Adrenal gland (tissue), 9 donors: ENCODE measurements at regions not wholly inside any gene's neighbourhood (a gene's known extent, or its start where the extent isn't known, plus 50 kb on each side); places are given as distances from the start of the nearest gene placed in this dataset.

Source experiments
- DNase-seq, 7 donors: peaks; one replicate each; pipeline ENCODE4 v3.0.0-alpha.2; 2019 to 2020
- H3K27ac ChIP-seq, 5 donors: fragments of 200-600 bp; sonication (generic) in 4 of 5; 1 replicate in 3 of 5; 2 replicates in 2 of 5; pipeline versions ENCODE4 v1.5.1 to v1.8.0; 2016 to 2020; ENCODE audit warnings: mild to moderate bottlenecking in 1 of 5
- H3K27me3 ChIP-seq: fragments of 200-600 bp; 2 replicates; pipeline ENCODE4 v1.8.0; 2021
- H3K36me3 ChIP-seq, 2 donors: fragments of 200-600 bp; replicated peaks in 1 of 2; 1 replicate in 1 of 2; 2 replicates in 1 of 2; pipeline versions ENCODE4 v1.5.1 to v1.8.0; 2018 to 2022
- H3K4me1 ChIP-seq, 2 donors: fragments of 200-600 bp; replicated peaks in 1 of 2; 1 replicate in 1 of 2; 2 replicates in 1 of 2; pipeline versions ENCODE4 v1.5.1 to v1.8.0; 2018 to 2021
- H3K4me3 ChIP-seq, 4 donors: fragments of 200-600 bp; sonication (generic) in 3 of 4; one replicate each; pipeline ENCODE4 v1.5.1; 2016 to 2018
- H3K9me3 ChIP-seq, 3 donors: fragments of 200-600 bp; sonication (generic) in 1 of 3; replicated peaks in 1 of 3; 1 replicate in 2 of 3; 2 replicates in 1 of 3; pipeline versions ENCODE4 v1.5.1 to v1.8.0; 2016 to 2021
- CTCF ChIP-seq, 6 experiments: fragments of 450-650 bp in 4 of 6; fragments of 200-600 bp in 2 of 6; sonication (generic) in 1 of 6; IDR thresholded peaks; 1 replicate in 5 of 6; 2 replicates in 1 of 6; pipeline versions ENCODE4 v1.5.1 to v1.8.0; 2016 to 2021; ENCODE audit warnings: antibody characterized with exemption in 6 of 6, mild to moderate bottlenecking in 2 of 6, moderate library complexity in 1 of 6
- POLR2A ChIP-seq, 2 donors: fragments of 450-650 bp; IDR thresholded peaks; one replicate each; pipeline ENCODE4 v1.6.1; 2017; ENCODE audit warnings: antibody characterized with exemption in 2 of 2, mild to moderate bottlenecking in 2 of 2, moderate library complexity in 1 of 2
- WGBS, 4 donors: extraction: QIAGEN DNeasy Blood & Tissue Kit in 2 of 4; methylation state at CpG; one replicate each; pipeline versions ENCODE4 v1.1.5 to v1.1.7; 2013 to 2017; 5-methylcytosine and 5-hydroxymethylcytosine counted together
- intact Hi-C, 2 donors: fragments of 100-400 bp; cut with DNase I; formaldehyde crosslinking; loops; one replicate each; pipeline versions ENCODE4 v1.14.1 to v1.15.0; 2022 to 2023
- donor health status: healthy with polysubstance abuse.
- donor health status: Bipolar disorder and iron deficiency.
- donor health status: DM: yes; HTN: yes; CAD: no.
- donor health status: DM: no; HTN: no; CAD: no.
- donor health status: DM: no; HTN: no; CAD: no.

GRCh38 chr10:4351723-4352413, 474.1 kb upstream of the AKR1E2 start:
- Histone ChIP-seq H3K9me3 (no peaks in the 10 kb centered on the region), H3K36me3 (no peaks in the 10 kb centered on the region), H3K27me3 (no peaks in the 10 kb centered on the region), H3K4me3 (no peak overlapping the region), H3K4me1 (peaks cover 0 to 7% of the 10 kb centered on the region in 2 donors), H3K27ac (no peak overlapping the region)
- WGBS, 4 donors = 63 to 75% (median 72%) methylated on average over 3 of the region's 3 CpGs
- no peak for DNase-seq
- intact Hi-C loops = no loop called here
- TF ChIP-seq POLR2A (IDR thresholded peaks at IDR 0.05) (no peak), CTCF (IDR thresholded peaks at IDR 0.05) (no peak)

GRCh38 chr10:4347397-4347796, 478.6 kb upstream of the AKR1E2 start:
- Histone ChIP-seq H3K9me3 (no peaks in the 10 kb centered on the region), H3K4me3 (no peak overlapping the region), H3K4me1 (no peaks in the 10 kb centered on the region), H3K27ac (no peak overlapping the region), H3K27me3 (no peaks in the 10 kb centered on the region), H3K36me3 (no peaks in the 10 kb centered on the region)
- no peak for TF ChIP-seq POLR2A (IDR thresholded peaks at IDR 0.05)
- TF ChIP-seq CTCF (IDR thresholded peaks at IDR 0.05) = no peak
- 81 to 87% (median 85%) methylated on average over 6 of the region's 6 CpGs for WGBS, 4 donors
- intact Hi-C loops = no loop called here
- no peak for DNase-seq

GRCh38 chr10:4345877-4346646, 479.9 kb upstream of the AKR1E2 start:
- Histone ChIP-seq H3K36me3 (no peaks in the 10 kb centered on the region), H3K27ac (peak overlapping the region in 1 of 5 donors; percentile 1), H3K27me3 (no peaks in the 10 kb centered on the region), H3K9me3 (no peaks in the 10 kb centered on the region), H3K4me1 (no peaks in the 10 kb centered on the region), H3K4me3 (no peak overlapping the region)
- 66 to 79% (median 69%) methylated on average over 2 of the region's 2 CpGs for WGBS, 4 donors
- no peak for TF ChIP-seq CTCF (IDR thresholded peaks at IDR 0.05)
- intact Hi-C loops = no loop called here
- no peak for DNase-seq

- 53 to 67% (median 61%) methylated on average over 10 of the region's 10 CpGs for WGBS, 4 donors
- Histone ChIP-seq H3K36me3 (no peaks in the 10 kb centered on the region), H3K9me3 (no peaks in the 10 kb centered on the region), H3K4me3 (no peak overlapping the region), H3K4me1 (no peaks in the 10 kb centered on the region), H3K27ac (peak overlapping the region in 1 of 5 donors; percentile 19), H3K27me3 (no peaks in the 10 kb centered on the region)
- intact Hi-C loops = no loop called here
- DNase-seq = peak in 6 of 7 donors; percentile 19 to 68 (median 37)
- TF ChIP-seq POLR2A (IDR thresholded peaks at IDR 0.05) (no peak), CTCF (IDR thresholded peaks at IDR 0.05) (no peak)
Measured at GRCh38 chr10:4344492-4344994, 481.5 kb upstream of the AKR1E2 start.
